ENCODE measurements at regions not wholly inside any gene's neighbourhood (a gene's known extent, or its start where the extent isn't known, plus 50 kb on each side); places are given as distances from the start of the nearest gene placed in this dataset.

DNA sequence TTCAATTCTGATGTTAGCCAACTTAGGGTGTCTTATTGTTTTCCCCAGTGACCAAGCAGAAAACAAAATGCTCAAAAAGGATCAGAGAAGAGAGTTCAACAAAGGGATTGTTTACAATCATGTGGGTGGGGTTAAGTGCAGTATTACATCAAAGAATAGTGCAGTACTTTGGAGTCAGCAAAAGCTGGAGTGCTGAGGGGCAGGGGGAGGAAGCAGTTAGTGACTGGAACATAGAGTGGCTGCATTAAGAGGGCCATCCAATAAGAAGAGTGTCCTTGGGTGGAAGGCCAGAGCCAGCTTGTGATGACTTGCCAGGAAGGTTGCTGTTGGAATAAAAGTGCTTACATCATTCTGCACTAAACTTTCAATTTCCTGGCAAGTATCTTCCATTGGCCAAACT, 175.5 kb downstream of the CYYR1 start:
- TF ChIP-seq POLR2A (IDR thresholded peaks at IDR 0.05; ENCODE audit: low read length) (no peak), GATA1 (IDR thresholded peaks at IDR 0.05; ENCODE audit: low read depth, low read length) (no peak)
